ENCODE measurements at regions not wholly inside any gene's neighbourhood (a gene's known extent, or its start where the extent isn't known, plus 50 kb on each side); places are given as distances from the start of the nearest gene placed in this dataset.
"Not testable (repeated sequence)": the region's sequence is repeated elsewhere in the genome, so short reads cannot be mapped to it uniquely, and the experiment has no call there.

- DNase-seq, result no peak
These were observed 314.1 kb upstream of the SGK1 start for GRCh38 chr6:134632024-134632423.

GRCh38 chr6:134631398-134631924 lies 313.5 kb upstream of the SGK1 start:
- DNase-seq, result no peak

- no peak for DNase-seq
These were observed 312.7 kb upstream of the SGK1 start for GRCh38 chr6:134630508-134631121.

GRCh38 chr6:134628154-134628553 lies 310.2 kb upstream of the SGK1 start:
- DNase-seq, result peak; percentile 46

- no peak for DNase-seq
These were observed 309.8 kb upstream of the SGK1 start for GRCh38 chr6:134627707-134628106.

- no peak for DNase-seq
These were observed 308.7 kb upstream of the SGK1 start for GRCh38 chr6:134626589-134626988.

- no peak for DNase-seq
These were observed 308.2 kb upstream of the SGK1 start for GRCh38 chr6:134626086-134626485.

- DNase-seq, result no peak
These were observed 306.9 kb upstream of the SGK1 start for GRCh38 chr6:134624781-134625180.

- DNase-seq, result no peak
These were observed 305.5 kb upstream of the SGK1 start for GRCh38 chr6:134623401-134623800.

GRCh38 chr6:134622382-134623173 lies 304.7 kb upstream of the SGK1 start:
- DNase-seq, result no peak

- DNase-seq, result no peak
These were observed 303.9 kb upstream of the SGK1 start for GRCh38 chr6:134621858-134622257.

- DNase-seq, result no peak
These were observed 301.9 kb upstream of the SGK1 start for GRCh38 chr6:134619789-134620188.

- DNase-seq, result no peak
These were observed 301.2 kb upstream of the SGK1 start for GRCh38 chr6:134619077-134619476.

- no peak for DNase-seq
These were observed 296.9 kb upstream of the SGK1 start for GRCh38 chr6:134614606-134615485.

- DNase-seq, result not testable (repeated sequence)
These were observed 294.2 kb upstream of the SGK1 start for GRCh38 chr6:134612128-134612527.

- no peak for DNase-seq
These were observed 292.5 kb upstream of the SGK1 start for GRCh38 chr6:134610411-134610810.

GRCh38 chr6:134609716-134610261 lies 291.9 kb upstream of the SGK1 start:
- no peak for DNase-seq

GRCh38 chr6:134607411-134607810 lies 289.5 kb upstream of the SGK1 start:
- DNase-seq, result no peak

- DNase-seq, result no peak
These were observed 287.1 kb upstream of the SGK1 start for GRCh38 chr6:134605034-134605433.

GRCh38 chr6:134604014-134604676 lies 286.2 kb upstream of the SGK1 start:
- DNase-seq, result no peak

GRCh38 chr6:134603561-134603960 lies 285.6 kb upstream of the SGK1 start:
- no peak for DNase-seq

- DNase-seq, result no peak
These were observed 284.2 kb upstream of the SGK1 start for GRCh38 chr6:134602123-134602522.

GRCh38 chr6:134600671-134601070 lies 282.8 kb upstream of the SGK1 start:
- no peak for DNase-seq
